ENCODE measurements at regions not wholly inside any gene's neighbourhood (a gene's known extent, or its start where the extent isn't known, plus 50 kb on each side); places are given as distances from the start of the nearest gene placed in this dataset.

DNA sequence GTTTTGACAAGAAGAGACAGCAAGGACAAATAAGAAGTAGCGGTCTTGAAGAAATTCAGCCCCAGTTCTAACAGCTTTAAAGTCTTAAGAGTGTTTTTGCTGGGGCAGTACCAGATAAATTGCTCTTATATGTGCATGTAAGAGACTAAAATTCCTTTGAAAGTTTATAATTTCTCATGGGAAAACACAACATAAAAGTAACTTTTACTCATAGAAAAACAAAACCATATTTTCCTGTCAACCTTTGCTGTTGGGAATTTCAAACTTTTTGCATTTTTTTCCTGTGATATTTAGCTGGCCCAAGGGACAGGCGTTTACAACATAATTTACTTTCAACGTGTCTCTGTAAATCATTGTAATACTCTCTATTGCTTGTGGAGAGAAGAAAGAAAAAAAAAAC, 767.8 kb upstream of the ZEB2 start:
- no peak for TF ChIP-seq POLR2A (IDR thresholded peaks at IDR 0.05)
- no peak for TF ChIP-seq CTCF (IDR thresholded peaks at IDR 0.05)
- no peak for TF ChIP-seq EP300 (IDR thresholded peaks at IDR 0.05)
- no peak for TF ChIP-seq POLR2AphosphoS5 (IDR thresholded peaks at IDR 0.05)
- Histone ChIP-seq H3K36me3 (no peaks in the 10 kb centered on the region), H3K27me3 (no peaks in the 10 kb centered on the region), H3K4me1 (peaks cover 0 to 16% (median 5%) of the 10 kb centered on the region in 3 donors), H3K9me3 (no peaks in the 10 kb centered on the region), H3K4me3 (no peak overlapping the region), H3K27ac (no peak overlapping the region)
- WGBS, 2 donors (ENCODE audit: low coverage in 1 of 2): 13 to 15% methylated on average over 3 of the region's 3 CpGs
- no peak for ATAC-seq

- Histone ChIP-seq H3K36me3 (no peaks in the 10 kb centered on the region), H3K4me1 (peaks cover 0 to 16% (median 5%) of the 10 kb centered on the region in 3 donors), H3K4me3 (no peak overlapping the region), H3K27ac (no peak overlapping the region), H3K9me3 (no peaks in the 10 kb centered on the region), H3K27me3 (no peaks in the 10 kb centered on the region)
- WGBS, 2 donors (ENCODE audit: low coverage in 1 of 2): 15 to 23% methylated on average over 5 to 7 of the region's 7 CpGs
- TF ChIP-seq POLR2A (IDR thresholded peaks at IDR 0.05) (no peak), POLR2AphosphoS5 (IDR thresholded peaks at IDR 0.05) (no peak), EP300 (IDR thresholded peaks at IDR 0.05) (no peak), CTCF (IDR thresholded peaks at IDR 0.05) (no peak)
- ATAC-seq: no peak
These were observed 766.9 kb upstream of the ZEB2 start for GRCh38 chr2:145286716-145287275.

GRCh38 chr2:145284551-145284950, 764.6 kb upstream of the ZEB2 start:
- H3K27me3 ChIP-seq: no peaks in the 10 kb centered on the region
- no peak for ATAC-seq
- H3K4me3 ChIP-seq: no peak overlapping the region
- WGBS, 2 donors (ENCODE audit: low coverage in 1 of 2): 75 to 87% methylated on average over 5 of the region's 5 CpGs
- H3K9me3 ChIP-seq: no peaks in the 10 kb centered on the region
- TF ChIP-seq EP300 (IDR thresholded peaks at IDR 0.05) (no peak), POLR2AphosphoS5 (IDR thresholded peaks at IDR 0.05) (no peak), CTCF (IDR thresholded peaks at IDR 0.05) (no peak), POLR2A (IDR thresholded peaks at IDR 0.05) (no peak)
- H3K4me1 ChIP-seq: peaks cover 0 to 16% (median 5%) of the 10 kb centered on the region in 3 donors
- no peak overlapping the region for H3K27ac ChIP-seq
- no peaks in the 10 kb centered on the region for H3K36me3 ChIP-seq

GRCh38 chr2:145283131-145283530, 763.2 kb upstream of the ZEB2 start:
- peaks cover 0 to 16% (median 5%) of the 10 kb centered on the region in 3 donors for H3K4me1 ChIP-seq
- WGBS, 2 donors (ENCODE audit: low coverage in 1 of 2): 31 to 56% methylated on average over 1 of the region's 1 CpG
- no peak overlapping the region for H3K27ac ChIP-seq
- H3K9me3 ChIP-seq: no peaks in the 10 kb centered on the region
- no peak overlapping the region for H3K4me3 ChIP-seq
- TF ChIP-seq EP300 (IDR thresholded peaks at IDR 0.05) (no peak), CTCF (IDR thresholded peaks at IDR 0.05) (no peak), POLR2A (IDR thresholded peaks at IDR 0.05) (no peak), POLR2AphosphoS5 (IDR thresholded peaks at IDR 0.05) (no peak)
- H3K36me3 ChIP-seq: no peaks in the 10 kb centered on the region
- H3K27me3 ChIP-seq: no peaks in the 10 kb centered on the region
- no peak for ATAC-seq

- H3K36me3 ChIP-seq: no peaks in the 10 kb centered on the region
- no peak overlapping the region for H3K27ac ChIP-seq
- peaks cover 0 to 2% (median 0%) of the 10 kb centered on the region in 3 donors for H3K9me3 ChIP-seq
- no peaks in the 10 kb centered on the region for H3K27me3 ChIP-seq
- no peak overlapping the region for H3K4me3 ChIP-seq
- H3K4me1 ChIP-seq: no peaks in the 10 kb centered on the region
- no peak for TF ChIP-seq EP300 (IDR thresholded peaks at IDR 0.05)
- TF ChIP-seq CTCF (IDR thresholded peaks at IDR 0.05): no peak
- no peak for TF ChIP-seq POLR2A (IDR thresholded peaks at IDR 0.05)
- TF ChIP-seq POLR2AphosphoS5 (IDR thresholded peaks at IDR 0.05): no peak
- no peak for ATAC-seq
These were observed 758.0 kb upstream of the ZEB2 start for GRCh38 chr2:145277922-145278321.
